Stimulated activated CD8-positive, alpha-beta memory T cell treated with anti-CD3 and anti-CD28 coated beads, Interleukin-7, amount 100 ng/mL, for 48 hours (primary cell): ENCODE measurements at regions not wholly inside any gene's neighbourhood (a gene's known extent, or its start where the extent isn't known, plus 50 kb on each side); places are given as distances from the start of the nearest gene placed in this dataset.
"Not testable (repeated sequence)": the region's sequence is repeated elsewhere in the genome, so short reads cannot be mapped to it uniquely, and the experiment has no call there.

ENCODE experiments used
- DNase-seq, 2 donors: peaks; one replicate each; pipeline ENCODE4 v3.0.0-alpha.2; 2020; ENCODE audit warnings: low read depth in 1 of 2; ENCODE audit errors: extremely low read depth in 1 of 2

- no peak for DNase-seq
Observed at GRCh38 chr14:87030197-87030596, 962.8 kb downstream of the GALC start.

GRCh38 chr14:87020106-87020505 lies 972.9 kb downstream of the GALC start:
- DNase-seq: not testable (repeated sequence)

- no peak for DNase-seq
Observed at GRCh38 chr14:87018294-87018693, 974.7 kb downstream of the GALC start.

GRCh38 chr14:87017335-87017734 lies 975.6 kb downstream of the GALC start:
- DNase-seq: no peak

GRCh38 chr14:87014856-87015255 lies 978.1 kb downstream of the GALC start:
- no peak for DNase-seq

- DNase-seq: no peak
Observed at GRCh38 chr14:87013583-87013982, 979.4 kb downstream of the GALC start.

GRCh38 chr14:87008965-87009364 lies 984.0 kb downstream of the GALC start:
- no peak for DNase-seq

GRCh38 chr14:87005280-87005679 lies 987.7 kb downstream of the GALC start:
- DNase-seq: no peak

- DNase-seq: no peak
Observed at GRCh38 chr14:87002776-87003175, 990.2 kb downstream of the GALC start.

- DNase-seq: no peak
Observed at GRCh38 chr14:87001333-87001732, 991.6 kb downstream of the GALC start.

- DNase-seq: no peak
Observed at GRCh38 chr14:87000081-87000480, 992.9 kb downstream of the GALC start.

GRCh38 chr14:86999036-86999435 lies 993.9 kb downstream of the GALC start:
- DNase-seq: no peak

- no peak for DNase-seq
Observed at GRCh38 chr14:86997271-86997670, 995.7 kb downstream of the GALC start.

- DNase-seq: no peak
Observed at GRCh38 chr14:86990396-86990795, 1002.6 kb downstream of the GALC start.

GRCh38 chr14:86989285-86989684 lies 1003.7 kb downstream of the GALC start:
- no peak for DNase-seq

- no peak for DNase-seq
Observed at GRCh38 chr14:86987966-86988365, 1005.0 kb downstream of the GALC start.

- no peak for DNase-seq
Observed at GRCh38 chr14:86973177-86973576, 1019.8 kb downstream of the GALC start.

GRCh38 chr14:86971292-86971691 lies 1021.7 kb downstream of the GALC start:
- DNase-seq: no peak

- no peak for DNase-seq
Observed at GRCh38 chr14:86961106-86961716, 1031.8 kb downstream of the GALC start.

GRCh38 chr14:86955771-86956354 lies 1037.1 kb downstream of the GALC start:
- no peak for DNase-seq

- DNase-seq: no peak
Observed at GRCh38 chr14:86954623-86955022, 1038.4 kb downstream of the GALC start.

- DNase-seq: no peak
Observed at GRCh38 chr14:86946446-86946845, 1046.5 kb downstream of the GALC start.

- no peak for DNase-seq
Observed at GRCh38 chr14:86944434-86944833, 1048.5 kb downstream of the GALC start.
